ENCODE measurements at regions not wholly inside any gene's neighbourhood (a gene's known extent, or its start where the extent isn't known, plus 50 kb on each side); places are given as distances from the start of the nearest gene placed in this dataset.

- DNase-seq: no peak
Observed at GRCh38 chr3:72559385-72559784, 288.9 kb downstream of the SHQ1 start.

GRCh38 chr3:72558001-72558400 is 290.2 kb downstream of the SHQ1 start:
- DNase-seq: no peak

- no peak for DNase-seq
Observed at GRCh38 chr3:72555714-72556113, 292.5 kb downstream of the SHQ1 start.

GRCh38 chr3:72554689-72555088 is 293.6 kb downstream of the SHQ1 start:
- no peak for DNase-seq

- DNase-seq: no peak
Observed at GRCh38 chr3:72553298-72553697, 294.9 kb downstream of the SHQ1 start.

- no peak for DNase-seq
Observed at GRCh38 chr3:72550582-72551262, 297.5 kb downstream of the SHQ1 start.

GRCh38 chr3:72549761-72550581 is 298.3 kb downstream of the SHQ1 start:
- no peak for DNase-seq

- no peak for DNase-seq
Observed at GRCh38 chr3:72548981-72549380, 299.3 kb downstream of the SHQ1 start.

GRCh38 chr3:72548461-72548860 is 299.8 kb downstream of the SHQ1 start:
- DNase-seq: no peak

- DNase-seq: no peak
Observed at GRCh38 chr3:72547183-72547582, 301.1 kb downstream of the SHQ1 start.

- no peak for DNase-seq
Observed at GRCh38 chr3:72544239-72544638, 304.0 kb downstream of the SHQ1 start.

- no peak for DNase-seq
Observed at GRCh38 chr3:72543246-72543645, 305.0 kb downstream of the SHQ1 start.

GRCh38 chr3:72542781-72543180 is 305.5 kb downstream of the SHQ1 start:
- no peak for DNase-seq

GRCh38 chr3:72539856-72540255 is 308.4 kb downstream of the SHQ1 start:
- DNase-seq: no peak

GRCh38 chr3:72538070-72538745 is 310.0 kb downstream of the SHQ1 start:
- DNase-seq: no peak

- DNase-seq: no peak
Observed at GRCh38 chr3:72537448-72537847, 310.8 kb downstream of the SHQ1 start.

GRCh38 chr3:72536878-72537267 is 311.4 kb downstream of the SHQ1 start:
- no peak for DNase-seq

GRCh38 chr3:72536206-72536877 is 311.9 kb downstream of the SHQ1 start:
- no peak for DNase-seq

- DNase-seq: no peak
Observed at GRCh38 chr3:72535772-72536171, 312.5 kb downstream of the SHQ1 start.

GRCh38 chr3:72533591-72534473 is 314.4 kb downstream of the SHQ1 start:
- no peak for DNase-seq

GRCh38 chr3:72530426-72530825 is 317.8 kb downstream of the SHQ1 start:
- no peak for DNase-seq

GRCh38 chr3:72529081-72529480 is 319.2 kb downstream of the SHQ1 start:
- no peak for DNase-seq
